ENCODE measurements at regions not wholly inside any gene's neighbourhood (a gene's known extent, or its start where the extent isn't known, plus 50 kb on each side); places are given as distances from the start of the nearest gene placed in this dataset.

GRCh38 chr16:63629272-63629671 is 1492.6 kb downstream of the CDH11 start:
- TF ChIP-seq, protein P1, sequence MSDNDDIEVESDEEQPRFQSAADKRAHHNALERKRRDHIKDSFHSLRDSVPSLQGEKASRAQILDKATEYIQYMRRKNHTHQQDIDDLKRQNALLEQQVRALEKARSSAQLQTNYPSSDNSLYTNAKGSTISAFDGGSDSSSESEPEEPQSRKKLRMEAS (IDR thresholded peaks at IDR 0.05) = no peak
- TF ChIP-seq TEAD4 (IDR thresholded peaks at IDR 0.05) (no peak), EGR1 (IDR thresholded peaks at IDR 0.05) (no peak), ZBTB7A (IDR thresholded peaks at IDR 0.05; ENCODE audit: low read depth) (no peak), EP300 (IDR thresholded peaks at IDR 0.05; ENCODE audit: borderline replicate concordance) (no peak), FOXM1 (IDR thresholded peaks at IDR 0.05; ENCODE audit: borderline replicate concordance, low read depth) (no peak)
